A673 (cell line): ENCODE measurements at regions not wholly inside any gene's neighbourhood (a gene's known extent, or its start where the extent isn't known, plus 50 kb on each side); places are given as distances from the start of the nearest gene placed in this dataset.

ENCODE experiments used
- EZH2 ChIP-seq: fragments of 200-600 bp; sonication (generic); IDR thresholded peaks from 2 replicates; pipeline ENCODE4 v1.6.1; 2017; ENCODE audit warnings: borderline replicate concordance, low read depth, mild to moderate bottlenecking, mixed read lengths, antibody characterized with exemption, low read length; ENCODE audit not compliant: poor library complexity, severe bottlenecking
- TF ChIP-seq, protein P1 (sequence below): fragments of 300-800, 200-600 bp; sonication (generic); conservative IDR thresholded peaks from 2 replicates; pipeline ENCODE4 v1.5.1; 2017; ENCODE audit warnings: low read depth, mild to moderate bottlenecking, antibody characterized with exemption, low read length, moderate library complexity, mixed read lengths

DNA sequence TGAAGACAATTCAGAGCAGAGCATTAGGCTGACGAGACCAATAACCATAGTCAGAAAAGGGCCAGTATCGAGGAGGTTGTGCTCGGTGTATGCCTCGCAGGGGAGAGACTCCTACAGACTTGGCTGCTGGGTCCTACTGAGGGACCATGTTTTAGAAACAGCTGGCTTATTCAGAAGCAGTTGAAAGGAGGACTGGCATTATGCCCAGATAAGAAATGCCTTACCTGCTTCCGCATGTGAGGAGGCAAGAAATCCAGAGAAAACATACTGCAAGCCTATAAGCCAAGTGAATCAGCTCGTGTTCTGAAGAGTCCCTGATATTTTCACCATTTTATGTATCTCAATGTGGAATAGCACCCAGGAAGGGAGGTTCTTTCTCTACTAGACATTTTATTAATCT is 434.7 kb downstream of the GRB14 start:
- TF ChIP-seq, protein P1, sequence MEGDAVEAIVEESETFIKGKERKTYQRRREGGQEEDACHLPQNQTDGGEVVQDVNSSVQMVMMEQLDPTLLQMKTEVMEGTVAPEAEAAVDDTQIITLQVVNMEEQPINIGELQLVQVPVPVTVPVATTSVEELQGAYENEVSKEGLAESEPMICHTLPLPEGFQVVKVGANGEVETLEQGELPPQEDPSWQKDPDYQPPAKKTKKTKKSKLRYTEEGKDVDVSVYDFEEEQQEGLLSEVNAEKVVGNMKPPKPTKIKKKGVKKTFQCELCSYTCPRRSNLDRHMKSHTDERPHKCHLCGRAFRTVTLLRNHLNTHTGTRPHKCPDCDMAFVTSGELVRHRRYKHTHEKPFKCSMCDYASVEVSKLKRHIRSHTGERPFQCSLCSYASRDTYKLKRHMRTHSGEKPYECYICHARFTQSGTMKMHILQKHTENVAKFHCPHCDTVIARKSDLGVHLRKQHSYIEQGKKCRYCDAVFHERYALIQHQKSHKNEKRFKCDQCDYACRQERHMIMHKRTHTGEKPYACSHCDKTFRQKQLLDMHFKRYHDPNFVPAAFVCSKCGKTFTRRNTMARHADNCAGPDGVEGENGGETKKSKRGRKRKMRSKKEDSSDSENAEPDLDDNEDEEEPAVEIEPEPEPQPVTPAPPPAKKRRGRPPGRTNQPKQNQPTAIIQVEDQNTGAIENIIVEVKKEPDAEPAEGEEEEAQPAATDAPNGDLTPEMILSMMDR = no peak
- no peak for TF ChIP-seq EZH2
